Colonic mucosa (tissue), 4 donors: ENCODE measurements at regions not wholly inside any gene's neighbourhood (a gene's known extent, or its start where the extent isn't known, plus 50 kb on each side); places are given as distances from the start of the nearest gene placed in this dataset.

Source experiments
- DNase-seq: peaks from one replicate; pipeline ENCODE4 v3.0.0-alpha.2; 2020
- H3K27ac ChIP-seq: fragments of 200-600 bp; one replicate; pipeline ENCODE4 v1.8.0; 2021
- H3K27me3 ChIP-seq: fragments of 200-600 bp; one replicate; pipeline ENCODE4 v1.8.0; 2021
- H3K36me3 ChIP-seq: fragments of 200-600 bp; one replicate; pipeline ENCODE4 v1.8.0; 2021
- H3K4me1 ChIP-seq: fragments of 200-600 bp; one replicate; pipeline ENCODE4 v1.8.0; 2021; ENCODE audit warnings: mild to moderate bottlenecking
- H3K4me3 ChIP-seq: fragments of 200-600 bp; one replicate; pipeline ENCODE4 v1.8.0; 2021
- H3K9ac ChIP-seq, 2 donors: one replicate each; pipeline ENCODE4 v1.7.0; 2013; ENCODE audit warnings: control low read depth in 2 of 2, low read depth in 2 of 2, low read length in 2 of 2
- H3K9me3 ChIP-seq: fragments of 200-600 bp; one replicate; pipeline ENCODE4 v1.8.0; 2021
- CTCF ChIP-seq: fragments of 200-600 bp; IDR thresholded peaks from one replicate; pipeline ENCODE4 v1.8.0; 2022; ENCODE audit warnings: antibody characterized with exemption, mild to moderate bottlenecking
- intact Hi-C: fragments of 100-400 bp; cut with DNase I; formaldehyde crosslinking; loops from one replicate; pipeline ENCODE4 v1.14.1; 2022
- donor health status: healthy.
- donor health status: DM: no; HTN: no; CAD: no.
- donor health status: DM: no; HTN: no; CAD: no.

DNA sequence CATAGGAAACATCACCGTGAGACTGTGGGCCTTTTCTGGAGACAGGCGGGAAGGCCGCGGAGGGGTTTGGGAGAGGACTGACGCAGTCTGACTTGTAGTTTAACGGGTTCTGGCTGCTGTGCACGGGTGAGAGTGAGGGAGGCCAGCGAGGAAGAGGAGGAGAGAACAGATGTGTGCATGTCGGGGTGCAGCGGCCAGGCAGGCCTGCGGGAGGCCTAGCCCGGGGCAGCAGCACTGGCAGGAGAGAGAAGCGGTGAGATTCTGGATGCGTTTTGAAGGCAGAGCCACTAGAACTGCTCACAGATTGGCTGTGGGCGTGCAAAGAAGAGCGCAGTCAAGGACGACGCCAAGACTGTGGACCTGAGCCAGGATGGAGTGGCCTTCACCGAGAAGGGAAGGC is 53.9 kb downstream of the PTGR3 start:
- Histone ChIP-seq H3K27ac (no peak overlapping the region), H3K36me3 (no peaks in the 10 kb centered on the region), H3K9ac (no peak overlapping the region), H3K9me3 (no peaks in the 10 kb centered on the region), H3K4me1 (no peaks in the 10 kb centered on the region), H3K4me3 (no peak overlapping the region), H3K27me3 (no peaks in the 10 kb centered on the region)
- intact Hi-C loops = no loop called here
- DNase-seq = no peak
- TF ChIP-seq CTCF = no peak

GRCh38 chr18:75154259-75154658 is 54.7 kb downstream of the PTGR3 start:
- H3K4me1 ChIP-seq = no peaks in the 10 kb centered on the region
- no peak for DNase-seq
- no peaks in the 10 kb centered on the region for H3K27me3 ChIP-seq
- no peaks in the 10 kb centered on the region for H3K9me3 ChIP-seq
- intact Hi-C loops = no loop called here
- H3K36me3 ChIP-seq = no peaks in the 10 kb centered on the region
- H3K4me3 ChIP-seq = no peak overlapping the region
- no peak overlapping the region for H3K9ac ChIP-seq
- TF ChIP-seq CTCF = no peak
- H3K27ac ChIP-seq = no peak overlapping the region

- no peak overlapping the region for H3K27ac ChIP-seq
- H3K9ac ChIP-seq = no peak overlapping the region
- intact Hi-C loops = no loop called here
- H3K4me1 ChIP-seq = no peaks in the 10 kb centered on the region
- no peak overlapping the region for H3K4me3 ChIP-seq
- no peaks in the 10 kb centered on the region for H3K36me3 ChIP-seq
- H3K27me3 ChIP-seq = no peaks in the 10 kb centered on the region
- no peaks in the 10 kb centered on the region for H3K9me3 ChIP-seq
- no peak for TF ChIP-seq CTCF
- no peak for DNase-seq
Observed at GRCh38 chr18:75143851-75144250, 65.1 kb downstream of the PTGR3 start.

DNA sequence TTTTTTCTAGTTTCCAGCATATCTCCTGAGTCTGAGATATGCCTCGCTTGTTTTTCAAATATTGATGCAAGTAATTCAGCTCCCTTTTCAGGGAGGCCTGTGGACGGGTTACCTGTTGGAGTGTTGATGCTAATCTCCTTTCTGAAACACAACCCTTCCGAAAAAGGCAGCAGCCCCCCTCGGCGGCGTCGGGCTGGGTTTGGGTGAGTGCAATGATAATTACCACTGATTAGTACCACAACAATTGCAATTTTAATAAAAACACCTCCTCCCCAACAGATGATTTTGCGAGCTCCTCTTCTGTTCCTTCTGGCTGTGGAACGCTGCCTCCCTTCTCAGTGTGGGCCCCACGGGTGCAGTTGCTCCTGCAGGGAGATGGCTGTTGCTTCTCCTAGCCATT is 66.3 kb downstream of the PTGR3 start:
- intact Hi-C loops = no loop called here
- Histone ChIP-seq H3K9ac (no peak overlapping the region), H3K27me3 (no peaks in the 10 kb centered on the region), H3K4me3 (no peak overlapping the region), H3K27ac (no peak overlapping the region), H3K36me3 (no peaks in the 10 kb centered on the region), H3K4me1 (no peaks in the 10 kb centered on the region), H3K9me3 (no peaks in the 10 kb centered on the region)
- no peak for DNase-seq
- no peak for TF ChIP-seq CTCF

GRCh38 chr18:75141734-75142133 is 67.2 kb downstream of the PTGR3 start:
- H3K27me3 ChIP-seq = no peaks in the 10 kb centered on the region
- no peak overlapping the region for H3K27ac ChIP-seq
- intact Hi-C loops = no loop called here
- H3K9me3 ChIP-seq = no peaks in the 10 kb centered on the region
- H3K9ac ChIP-seq = no peak overlapping the region
- H3K4me3 ChIP-seq = no peak overlapping the region
- H3K4me1 ChIP-seq = no peaks in the 10 kb centered on the region
- no peak for TF ChIP-seq CTCF
- no peaks in the 10 kb centered on the region for H3K36me3 ChIP-seq
- no peak for DNase-seq

DNA sequence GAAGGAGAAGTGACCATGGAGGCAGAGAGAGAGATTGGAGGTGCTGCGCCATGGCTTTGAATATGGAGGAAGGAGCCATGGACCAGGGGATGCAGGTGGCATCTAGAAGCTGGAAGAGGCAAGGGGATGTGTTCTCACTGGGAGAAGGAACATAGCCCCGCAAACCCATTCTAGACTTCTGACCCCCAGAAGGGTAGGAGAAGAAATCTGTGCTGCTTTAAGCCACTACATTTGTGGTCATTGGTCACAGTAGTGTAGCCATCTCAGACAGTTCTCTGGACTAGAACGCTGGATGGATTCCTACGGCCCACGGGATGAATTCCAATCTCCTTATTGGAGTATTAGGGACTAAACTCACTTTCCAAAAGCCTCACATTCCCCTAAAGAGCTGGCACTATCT is 67.8 kb downstream of the PTGR3 start:
- Histone ChIP-seq H3K27me3 (no peaks in the 10 kb centered on the region), H3K4me1 (no peaks in the 10 kb centered on the region), H3K9me3 (no peaks in the 10 kb centered on the region), H3K9ac (no peak overlapping the region), H3K4me3 (no peak overlapping the region), H3K36me3 (no peaks in the 10 kb centered on the region), H3K27ac (no peak overlapping the region)
- intact Hi-C loops = no loop called here
- no peak for DNase-seq
- no peak for TF ChIP-seq CTCF
